ENCODE measurements at regions not wholly inside any gene's neighbourhood (a gene's known extent, or its start where the extent isn't known, plus 50 kb on each side); places are given as distances from the start of the nearest gene placed in this dataset.

GRCh38 chr5:117945258-117945657 lies 1043.1 kb downstream of the DTWD2 start:
- no peak for TF ChIP-seq CTCF (conservative IDR thresholded peaks at IDR 0.05; ENCODE audit: low read depth, low read length)

GRCh38 chr5:117943541-117943940 lies 1044.8 kb downstream of the DTWD2 start:
- no peak for TF ChIP-seq CTCF (conservative IDR thresholded peaks at IDR 0.05; ENCODE audit: low read depth, low read length)
- DNase-seq (ENCODE audit: low read depth): no peak
- H3K4me3 ChIP-seq (ENCODE audit: low read depth, low read length): no peak overlapping the region

More at GRCh38 chr5:117945258-117945657, 1043.1 kb downstream of the DTWD2 start:
- no peak for DNase-seq (ENCODE audit: low read depth)
- no peak overlapping the region for H3K4me3 ChIP-seq (ENCODE audit: low read depth, low read length)

DNA sequence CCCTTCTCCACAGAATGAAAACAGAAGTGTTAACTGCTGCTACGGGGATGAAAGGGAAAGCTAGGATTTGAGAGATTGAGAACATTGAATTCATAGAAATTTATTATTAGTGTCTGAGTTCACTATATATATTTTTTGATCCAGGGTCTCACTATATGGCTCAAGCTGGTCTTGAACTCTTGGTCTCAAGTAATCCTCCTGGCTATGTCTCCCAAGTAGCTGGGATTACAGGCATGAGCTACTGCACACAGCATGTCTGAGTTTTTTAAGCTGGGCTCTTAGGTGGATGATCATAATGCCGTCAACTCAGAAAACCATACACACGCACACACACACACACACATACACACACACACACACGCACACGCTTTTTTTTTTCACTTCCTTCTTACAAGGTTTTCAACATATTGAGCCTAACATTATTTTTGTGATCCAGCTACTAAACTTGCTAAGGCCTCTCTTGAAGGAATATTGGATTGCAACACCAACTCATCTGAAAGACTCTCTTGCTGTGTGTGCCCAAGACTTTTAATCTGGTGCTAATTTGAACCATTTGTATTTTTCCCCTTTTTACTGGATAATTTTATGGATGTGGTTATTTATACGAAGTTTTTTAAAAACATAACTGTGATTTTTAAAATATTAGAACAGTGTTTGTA lies 1045.4 kb downstream of the DTWD2 start:
- no peak for TF ChIP-seq CTCF (conservative IDR thresholded peaks at IDR 0.05; ENCODE audit: low read depth, low read length)
- no peak for DNase-seq (ENCODE audit: low read depth)
- H3K4me3 ChIP-seq (ENCODE audit: low read depth, low read length): no peak overlapping the region

GRCh38 chr5:117893211-117893610 lies 1095.1 kb downstream of the DTWD2 start:
- no peak for DNase-seq (ENCODE audit: low read depth)
- no peak for TF ChIP-seq CTCF (conservative IDR thresholded peaks at IDR 0.05; ENCODE audit: low read depth, low read length)
- no peak overlapping the region for H3K4me3 ChIP-seq (ENCODE audit: low read depth, low read length)

- no peak overlapping the region for H3K4me3 ChIP-seq (ENCODE audit: low read depth, low read length)
- no peak for DNase-seq (ENCODE audit: low read depth)
- TF ChIP-seq CTCF (conservative IDR thresholded peaks at IDR 0.05; ENCODE audit: low read depth, low read length): no peak
Measured at GRCh38 chr5:117892360-117892759, 1096.0 kb downstream of the DTWD2 start.

DNA sequence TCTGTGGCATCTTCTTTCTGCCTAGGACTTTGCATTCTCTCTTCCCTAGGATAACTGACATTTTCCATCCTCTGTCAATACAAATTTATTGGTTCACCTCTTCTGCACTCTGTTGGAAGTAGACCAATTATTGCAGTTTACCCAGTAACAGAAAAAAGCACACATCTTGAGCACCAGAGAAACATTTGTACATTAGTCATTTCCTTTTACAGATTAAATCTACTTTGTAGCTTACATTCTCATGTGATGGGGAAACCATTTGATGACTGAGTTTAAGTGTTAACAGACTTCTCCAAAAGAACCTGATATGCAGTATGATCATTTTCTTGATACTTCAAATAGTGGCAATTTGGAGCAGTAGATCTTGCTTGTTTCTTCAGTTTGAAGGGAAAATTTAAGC lies 1098.8 kb downstream of the DTWD2 start:
- TF ChIP-seq CTCF (conservative IDR thresholded peaks at IDR 0.05; ENCODE audit: low read depth, low read length): no peak
- DNase-seq (ENCODE audit: low read depth): peak; percentile 38
- H3K4me3 ChIP-seq (ENCODE audit: low read depth, low read length): no peak overlapping the region

DNA sequence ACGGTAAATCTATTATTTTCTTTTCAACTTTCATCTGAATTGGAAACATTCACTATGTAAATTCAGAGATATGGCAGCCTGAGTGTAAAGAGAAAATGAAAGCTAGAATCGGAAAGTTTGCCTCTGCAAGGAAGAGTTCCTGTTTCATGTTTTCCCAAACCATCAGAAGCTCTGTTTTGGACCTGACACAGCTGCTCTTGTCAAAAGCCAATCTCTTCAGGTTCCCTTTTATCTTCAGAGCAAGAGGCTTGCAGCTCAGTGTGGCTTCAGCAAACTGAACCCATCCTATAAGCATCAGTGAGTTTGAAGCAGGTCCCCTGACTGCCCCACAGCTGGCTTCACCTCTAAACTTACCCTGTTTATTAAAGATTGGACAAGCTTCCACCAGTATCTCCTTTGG lies 1099.7 kb downstream of the DTWD2 start:
- peak overlapping the region; percentile 2 for H3K4me3 ChIP-seq (ENCODE audit: low read depth, low read length)
- no peak for DNase-seq (ENCODE audit: low read depth)
- no peak for TF ChIP-seq CTCF (conservative IDR thresholded peaks at IDR 0.05; ENCODE audit: low read depth, low read length)
